ENCODE measurements at regions not wholly inside any gene's neighbourhood (a gene's known extent, or its start where the extent isn't known, plus 50 kb on each side); places are given as distances from the start of the nearest gene placed in this dataset.
"Not testable (repeated sequence)": the region's sequence is repeated elsewhere in the genome, so short reads cannot be mapped to it uniquely, and the experiment has no call there.

DNA sequence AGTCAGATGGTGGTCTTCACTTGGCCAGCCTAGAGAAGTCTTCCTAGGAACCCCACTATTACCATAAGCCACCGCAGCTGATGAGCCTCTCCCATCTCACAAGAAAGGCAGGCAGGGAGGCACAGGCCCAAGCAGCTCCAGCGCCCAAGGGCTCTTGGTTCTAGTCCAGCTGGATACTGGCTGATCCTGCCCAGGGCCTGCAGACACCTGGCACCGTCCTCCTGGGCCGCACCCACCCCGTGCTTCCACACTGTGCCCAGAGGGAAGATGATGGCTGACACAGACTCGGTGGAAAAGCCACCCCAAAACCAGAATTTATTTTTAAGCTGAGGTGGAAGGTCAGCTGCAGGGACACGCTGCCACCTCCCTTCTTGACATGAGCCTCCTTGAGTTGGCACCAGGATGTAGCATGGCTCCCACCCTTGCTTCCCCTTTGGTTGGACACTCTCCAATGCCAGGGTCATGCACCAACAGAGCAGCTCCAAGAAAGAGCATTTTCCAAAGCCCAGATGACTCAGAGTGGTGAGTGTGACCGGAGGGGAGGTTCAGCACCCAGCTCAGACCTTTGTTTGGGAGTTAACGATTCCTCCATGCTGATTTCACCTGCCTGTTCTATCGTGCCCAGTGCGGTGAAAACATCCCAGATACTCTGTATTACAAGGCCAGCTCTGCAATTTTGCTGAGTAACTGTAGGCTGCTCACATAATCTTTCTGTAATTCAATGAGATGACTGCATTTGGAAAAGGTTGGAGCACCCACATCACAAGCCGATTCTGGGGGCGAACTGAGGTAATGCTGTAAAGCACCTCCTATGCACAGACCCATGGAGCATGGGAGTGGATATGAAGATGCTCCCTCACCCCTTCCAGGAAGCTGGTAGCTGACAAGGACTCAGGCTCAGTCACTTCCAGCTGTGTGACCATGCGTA, 63.1 kb upstream of the SLC2A1 start:
- DNase-seq (ENCODE audit: low spot score) = no peak
- Mint-ChIP-seq H3K27me3 (ENCODE audit: low read depth) (peaks cover 16% of the 10 kb centered on the region), H3K4me3 (ENCODE audit: unreplicated experiment) (no peak overlapping the region), H3K9me3 (ENCODE audit: low read depth) (no peaks in the 10 kb centered on the region), H3K27ac (ENCODE audit: unreplicated experiment) (no peak overlapping the region), H3K4me1 (ENCODE audit: low read depth) (no peaks in the 10 kb centered on the region), H3K36me3 (ENCODE audit: low read depth) (no peaks in the 10 kb centered on the region)
- TF ChIP-seq, protein P1, sequence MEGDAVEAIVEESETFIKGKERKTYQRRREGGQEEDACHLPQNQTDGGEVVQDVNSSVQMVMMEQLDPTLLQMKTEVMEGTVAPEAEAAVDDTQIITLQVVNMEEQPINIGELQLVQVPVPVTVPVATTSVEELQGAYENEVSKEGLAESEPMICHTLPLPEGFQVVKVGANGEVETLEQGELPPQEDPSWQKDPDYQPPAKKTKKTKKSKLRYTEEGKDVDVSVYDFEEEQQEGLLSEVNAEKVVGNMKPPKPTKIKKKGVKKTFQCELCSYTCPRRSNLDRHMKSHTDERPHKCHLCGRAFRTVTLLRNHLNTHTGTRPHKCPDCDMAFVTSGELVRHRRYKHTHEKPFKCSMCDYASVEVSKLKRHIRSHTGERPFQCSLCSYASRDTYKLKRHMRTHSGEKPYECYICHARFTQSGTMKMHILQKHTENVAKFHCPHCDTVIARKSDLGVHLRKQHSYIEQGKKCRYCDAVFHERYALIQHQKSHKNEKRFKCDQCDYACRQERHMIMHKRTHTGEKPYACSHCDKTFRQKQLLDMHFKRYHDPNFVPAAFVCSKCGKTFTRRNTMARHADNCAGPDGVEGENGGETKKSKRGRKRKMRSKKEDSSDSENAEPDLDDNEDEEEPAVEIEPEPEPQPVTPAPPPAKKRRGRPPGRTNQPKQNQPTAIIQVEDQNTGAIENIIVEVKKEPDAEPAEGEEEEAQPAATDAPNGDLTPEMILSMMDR (IDR thresholded peaks at IDR 0.05) = no peak

GRCh38 chr1:43019226-43019625, 60.6 kb upstream of the SLC2A1 start:
- Mint-ChIP-seq H3K36me3 (ENCODE audit: low read depth) (no peaks in the 10 kb centered on the region), H3K9me3 (ENCODE audit: low read depth) (no peaks in the 10 kb centered on the region), H3K27ac (ENCODE audit: unreplicated experiment) (no peak overlapping the region), H3K4me3 (ENCODE audit: unreplicated experiment) (no peak overlapping the region), H3K27me3 (ENCODE audit: low read depth) (peaks cover 13% of the 10 kb centered on the region), H3K4me1 (ENCODE audit: low read depth) (no peaks in the 10 kb centered on the region)
- TF ChIP-seq, protein P1 (IDR thresholded peaks at IDR 0.05) = no peak
- DNase-seq (ENCODE audit: low spot score) = no peak

GRCh38 chr1:43018121-43018520, 59.5 kb upstream of the SLC2A1 start:
- Mint-ChIP-seq H3K27me3 (ENCODE audit: low read depth) (peaks cover 21% of the 10 kb centered on the region), H3K4me3 (ENCODE audit: unreplicated experiment) (no peak overlapping the region), H3K9me3 (ENCODE audit: low read depth) (no peaks in the 10 kb centered on the region), H3K4me1 (ENCODE audit: low read depth) (no peaks in the 10 kb centered on the region), H3K27ac (ENCODE audit: unreplicated experiment) (no peak overlapping the region), H3K36me3 (ENCODE audit: low read depth) (no peaks in the 10 kb centered on the region)
- TF ChIP-seq, protein P1 (IDR thresholded peaks at IDR 0.05) = no peak
- DNase-seq (ENCODE audit: low spot score) = no peak

DNA sequence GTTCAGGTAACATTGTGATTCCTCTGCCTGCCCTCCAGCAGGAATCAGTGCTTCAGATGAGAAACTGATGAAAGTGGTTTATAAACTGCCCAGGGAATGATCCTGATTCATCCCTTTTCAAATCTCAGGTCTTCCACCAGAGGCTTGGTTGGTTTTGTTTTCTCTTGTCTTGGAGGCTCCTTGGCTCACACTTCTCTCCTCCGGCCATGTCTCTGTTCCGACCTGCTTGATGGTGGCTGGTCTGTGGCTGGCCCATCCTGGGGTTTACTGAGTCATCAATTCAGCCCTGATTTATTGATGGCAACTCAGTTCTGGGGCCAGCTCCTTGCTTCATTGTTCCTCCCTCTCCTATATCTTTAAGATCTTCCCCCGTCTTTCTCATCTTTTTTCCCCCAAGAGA, 56.6 kb upstream of the SLC2A1 start:
- peaks cover 26% of the 10 kb centered on the region for H3K27me3 Mint-ChIP-seq (ENCODE audit: low read depth)
- H3K4me3 Mint-ChIP-seq (ENCODE audit: unreplicated experiment) = no peak overlapping the region
- H3K9me3 Mint-ChIP-seq (ENCODE audit: low read depth) = no peaks in the 10 kb centered on the region
- H3K27ac Mint-ChIP-seq (ENCODE audit: unreplicated experiment) = no peak overlapping the region
- DNase-seq (ENCODE audit: low spot score) = no peak
- no peaks in the 10 kb centered on the region for H3K36me3 Mint-ChIP-seq (ENCODE audit: low read depth)
- TF ChIP-seq, protein P1 (IDR thresholded peaks at IDR 0.05) = no peak
- no peaks in the 10 kb centered on the region for H3K4me1 Mint-ChIP-seq (ENCODE audit: low read depth)

- not testable (repeated sequence) for H3K9me3 Mint-ChIP-seq (ENCODE audit: low read depth); H3K4me1 Mint-ChIP-seq (ENCODE audit: low read depth); H3K27ac Mint-ChIP-seq (ENCODE audit: unreplicated experiment)
Observed at GRCh38 chr1:43014579-43014978, 55.9 kb upstream of the SLC2A1 start.

DNA sequence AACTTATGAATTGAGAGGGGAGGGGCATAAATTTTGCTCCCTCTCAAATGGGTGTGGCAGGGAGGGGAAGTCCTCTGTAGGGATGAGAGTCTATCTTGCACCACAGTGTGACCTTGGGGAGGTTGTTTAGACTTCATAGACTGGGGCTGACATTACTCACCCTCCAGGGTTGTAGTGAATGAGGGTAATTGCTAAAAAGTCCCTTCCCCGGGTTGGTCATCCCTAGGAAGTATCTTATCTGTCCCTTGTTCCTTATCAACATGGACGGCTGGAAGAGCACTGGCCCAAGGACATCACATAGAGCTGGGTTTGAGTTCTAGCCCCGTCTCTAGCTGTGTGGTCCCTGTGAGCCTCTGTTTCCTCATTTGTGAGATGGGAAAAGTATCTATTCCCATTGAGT, 52.4 kb upstream of the SLC2A1 start:
- H3K36me3 Mint-ChIP-seq (ENCODE audit: low read depth) = no peaks in the 10 kb centered on the region
- H3K27me3 Mint-ChIP-seq (ENCODE audit: low read depth) = peaks cover 17% of the 10 kb centered on the region
- peaks cover 13% of the 10 kb centered on the region for H3K4me1 Mint-ChIP-seq (ENCODE audit: low read depth)
- TF ChIP-seq, protein P1 (IDR thresholded peaks at IDR 0.05) = no peak
- no peak overlapping the region for H3K27ac Mint-ChIP-seq (ENCODE audit: unreplicated experiment)
- H3K4me3 Mint-ChIP-seq (ENCODE audit: unreplicated experiment) = no peak overlapping the region
- no peak for DNase-seq (ENCODE audit: low spot score)
- no peaks in the 10 kb centered on the region for H3K9me3 Mint-ChIP-seq (ENCODE audit: low read depth)

More at GRCh38 chr1:43014579-43014978, 55.9 kb upstream of the SLC2A1 start:
- not testable (repeated sequence) for H3K36me3 Mint-ChIP-seq (ENCODE audit: low read depth); H3K4me3 Mint-ChIP-seq (ENCODE audit: unreplicated experiment); DNase-seq (ENCODE audit: low spot score)
- H3K27me3 Mint-ChIP-seq (ENCODE audit: low read depth) = peaks cover 26% of the 10 kb centered on the region

Data from chondrocyte (in vitro differentiated cells).